ENCODE measurements at regions not wholly inside any gene's neighbourhood (a gene's known extent, or its start where the extent isn't known, plus 50 kb on each side); places are given as distances from the start of the nearest gene placed in this dataset.

DNA sequence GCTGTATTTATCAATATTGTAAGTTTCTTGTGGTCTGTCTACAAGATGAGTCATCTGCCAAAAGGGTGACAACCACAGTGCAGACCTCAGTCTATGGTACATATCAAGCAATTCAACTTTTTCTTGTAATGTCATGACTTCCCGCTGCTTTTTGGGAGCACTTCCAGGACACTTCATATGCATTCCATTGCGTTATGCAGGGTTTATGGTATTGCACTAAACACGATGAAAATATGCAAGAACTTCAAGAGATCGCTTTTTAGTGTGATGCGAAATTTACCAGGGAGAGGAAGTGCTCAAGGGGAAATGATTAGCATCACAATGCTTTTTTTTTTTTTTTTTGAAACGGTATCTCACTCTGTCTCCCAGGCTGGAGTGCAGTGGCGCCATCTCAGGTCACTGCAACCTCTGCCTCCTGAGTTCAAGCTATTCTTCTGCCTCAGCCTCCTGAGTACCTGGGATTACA lies 166.5 kb downstream of the TFAP2A start:
- DNase-seq (ENCODE audit: low spot score), result no peak

- no peak for DNase-seq (ENCODE audit: low spot score)
These were observed 177.4 kb downstream of the TFAP2A start for GRCh38 chr6:10237298-10238038.

DNA sequence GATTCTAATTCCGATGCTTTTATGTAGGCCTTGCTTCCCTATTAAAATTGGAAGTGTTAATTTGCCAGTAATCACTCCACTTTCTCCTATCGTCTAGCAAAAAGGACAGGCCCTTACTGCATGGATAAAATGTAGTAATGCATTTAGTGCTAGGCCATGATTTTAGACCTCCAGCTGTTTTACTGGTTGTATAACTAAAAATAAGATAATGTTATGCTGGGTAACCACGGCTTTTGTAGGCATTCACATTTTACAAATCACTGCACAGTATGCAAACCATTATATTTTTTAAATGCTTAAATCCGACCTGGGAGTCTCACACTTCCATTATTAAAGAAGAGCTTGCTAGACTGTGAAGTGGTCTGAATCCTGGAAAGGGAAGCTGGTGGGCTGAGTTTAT lies 179.5 kb downstream of the TFAP2A start:
- DNase-seq (ENCODE audit: low spot score), result no peak

DNA sequence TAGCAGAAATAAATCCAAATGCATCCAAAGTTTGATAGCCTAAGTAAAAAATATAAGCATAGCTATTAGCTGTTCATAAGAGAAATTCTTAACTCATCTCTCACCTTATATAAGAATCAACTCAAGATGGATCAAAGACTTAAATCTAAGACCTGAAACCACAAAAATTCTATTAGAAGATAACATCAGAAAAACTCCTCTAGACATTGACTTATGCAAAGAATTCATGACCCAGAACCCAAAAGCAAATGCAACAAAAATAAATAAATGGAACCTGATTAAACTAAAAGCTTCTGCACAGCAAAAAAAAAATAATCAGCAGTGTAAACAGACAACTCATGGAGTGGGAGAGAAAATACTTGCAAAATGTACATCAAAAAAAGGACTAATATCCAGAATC lies 184.3 kb downstream of the TFAP2A start:
- no peak for DNase-seq (ENCODE audit: low spot score)

GRCh38 chr6:10223841-10224240 lies 191.0 kb downstream of the TFAP2A start:
- no peak for DNase-seq (ENCODE audit: low spot score)

DNA sequence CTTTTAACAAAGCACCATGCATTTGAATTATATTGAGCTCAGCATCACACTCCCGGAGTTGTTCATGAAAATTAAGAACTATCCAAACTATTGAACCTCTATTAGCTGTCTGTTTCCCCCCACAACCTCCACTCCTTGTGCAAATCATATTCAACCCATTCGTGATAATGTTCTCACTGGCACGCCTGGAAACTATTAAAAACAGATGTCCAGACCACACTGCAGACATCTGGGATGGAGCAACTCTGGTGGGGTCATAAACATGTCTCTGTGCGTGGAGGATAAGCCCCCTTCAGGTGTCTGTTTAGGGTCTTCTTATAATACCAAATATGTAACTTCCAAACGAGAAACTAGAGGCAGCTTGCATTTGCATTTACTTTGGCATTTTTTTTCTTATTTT lies 193.7 kb downstream of the TFAP2A start:
- DNase-seq (ENCODE audit: low spot score), result no peak

DNA sequence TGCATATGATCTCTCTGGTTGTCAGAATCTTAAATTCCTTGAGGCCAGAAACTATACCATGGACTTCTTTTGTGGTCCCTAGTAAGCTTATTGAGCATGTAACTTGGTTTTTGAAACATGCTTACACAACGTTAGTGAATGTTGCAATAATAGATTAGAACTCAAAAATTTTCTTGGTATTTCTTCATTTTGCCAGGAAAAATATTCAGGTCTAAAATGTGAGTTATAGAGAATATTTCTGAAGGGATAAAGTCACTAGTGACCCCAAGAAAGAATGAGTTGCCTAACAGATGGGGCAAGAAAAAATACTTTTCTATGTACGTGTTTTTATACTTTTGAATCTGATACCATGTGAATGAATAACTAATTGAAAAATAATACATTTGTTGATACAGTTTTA lies 195.4 kb downstream of the TFAP2A start:
- DNase-seq (ENCODE audit: low spot score), result no peak

DNA sequence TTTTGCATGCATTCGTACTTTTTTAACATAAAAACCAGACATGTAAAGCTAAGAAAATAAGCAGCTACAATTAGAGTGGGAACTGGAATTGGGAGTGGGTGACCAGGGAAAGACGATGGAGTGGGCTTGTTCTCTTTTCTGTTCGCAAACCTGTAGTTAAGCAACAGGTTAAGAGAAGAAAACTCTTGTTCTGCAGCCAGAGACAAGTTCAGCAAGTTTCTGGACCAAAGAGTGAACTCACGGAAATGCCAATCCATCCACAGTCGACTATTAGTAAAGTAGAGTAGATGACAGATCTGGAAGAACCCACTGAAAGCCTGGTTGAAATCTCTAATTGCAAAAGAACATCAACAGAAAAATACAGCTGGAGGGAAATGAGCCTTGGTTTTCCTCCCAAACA lies 197.8 kb downstream of the TFAP2A start:
- no peak for DNase-seq (ENCODE audit: low spot score)

- no peak for DNase-seq (ENCODE audit: low spot score)
These were observed 199.4 kb downstream of the TFAP2A start for GRCh38 chr6:10215326-10216110.

GRCh38 chr6:10210052-10210451 lies 204.8 kb downstream of the TFAP2A start:
- DNase-seq (ENCODE audit: low spot score), result no peak

DNA sequence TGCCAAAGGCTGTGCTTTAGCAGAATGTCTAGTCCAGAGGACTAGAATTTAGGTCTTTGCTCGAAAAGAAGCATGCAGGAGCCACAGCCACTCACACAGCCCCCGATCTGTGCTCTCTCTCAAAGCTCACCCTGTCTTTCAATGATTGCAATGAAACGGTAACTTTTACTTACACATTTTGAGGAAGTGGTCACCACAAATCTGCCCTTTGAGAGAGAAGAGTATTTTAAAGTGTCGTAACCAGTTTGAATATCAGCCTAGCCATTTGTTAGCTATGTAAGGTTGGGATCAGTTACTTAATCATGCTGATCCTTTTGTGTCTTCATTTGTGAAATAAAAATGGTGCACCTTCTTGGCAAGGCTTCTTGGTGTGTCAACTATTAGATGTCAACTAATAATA lies 209.0 kb downstream of the TFAP2A start:
- no peak for DNase-seq (ENCODE audit: low spot score)

- no peak for DNase-seq (ENCODE audit: low spot score)
These were observed 209.8 kb downstream of the TFAP2A start for GRCh38 chr6:10205120-10205519.

DNA sequence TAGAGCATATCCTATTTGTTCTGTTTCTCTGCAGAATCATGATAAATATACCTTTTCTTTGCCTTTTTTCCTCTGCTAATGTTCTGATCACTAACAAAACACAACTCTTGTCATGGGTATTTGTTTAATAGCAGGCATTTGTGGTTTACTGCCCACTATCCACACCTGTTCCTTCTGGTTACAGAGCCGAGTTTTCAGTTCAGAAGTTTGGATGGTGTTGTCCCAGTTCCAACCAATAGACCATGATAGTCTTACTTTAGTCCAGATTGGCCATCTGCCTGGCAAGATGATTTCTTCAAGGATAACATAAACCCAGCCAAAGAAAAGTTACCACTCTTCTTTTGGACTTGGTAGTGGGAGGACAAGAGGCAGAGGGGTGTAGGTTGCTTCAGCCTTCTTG lies 211.2 kb downstream of the TFAP2A start:
- DNase-seq (ENCODE audit: low spot score), result no peak

DNA sequence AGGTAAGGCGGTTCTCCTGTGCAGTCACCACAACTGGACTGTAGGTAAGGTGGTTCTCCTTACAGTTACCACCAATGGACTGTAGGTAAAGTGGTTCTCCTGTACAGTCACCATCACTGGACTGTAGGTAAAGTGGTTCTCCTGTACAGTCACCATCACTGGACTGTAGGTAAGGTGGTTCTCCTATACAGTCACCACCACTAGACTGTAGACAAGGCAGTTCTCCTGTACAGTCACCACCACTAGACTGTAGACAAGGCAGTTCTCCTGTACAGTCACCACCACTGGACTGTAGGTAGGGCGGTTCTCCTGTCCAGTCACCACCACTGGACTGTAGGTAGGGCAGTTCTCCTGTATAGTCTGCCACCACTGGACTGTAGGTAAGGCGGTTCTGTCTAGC lies 212.3 kb downstream of the TFAP2A start:
- no peak for DNase-seq (ENCODE audit: low spot score)

DNA sequence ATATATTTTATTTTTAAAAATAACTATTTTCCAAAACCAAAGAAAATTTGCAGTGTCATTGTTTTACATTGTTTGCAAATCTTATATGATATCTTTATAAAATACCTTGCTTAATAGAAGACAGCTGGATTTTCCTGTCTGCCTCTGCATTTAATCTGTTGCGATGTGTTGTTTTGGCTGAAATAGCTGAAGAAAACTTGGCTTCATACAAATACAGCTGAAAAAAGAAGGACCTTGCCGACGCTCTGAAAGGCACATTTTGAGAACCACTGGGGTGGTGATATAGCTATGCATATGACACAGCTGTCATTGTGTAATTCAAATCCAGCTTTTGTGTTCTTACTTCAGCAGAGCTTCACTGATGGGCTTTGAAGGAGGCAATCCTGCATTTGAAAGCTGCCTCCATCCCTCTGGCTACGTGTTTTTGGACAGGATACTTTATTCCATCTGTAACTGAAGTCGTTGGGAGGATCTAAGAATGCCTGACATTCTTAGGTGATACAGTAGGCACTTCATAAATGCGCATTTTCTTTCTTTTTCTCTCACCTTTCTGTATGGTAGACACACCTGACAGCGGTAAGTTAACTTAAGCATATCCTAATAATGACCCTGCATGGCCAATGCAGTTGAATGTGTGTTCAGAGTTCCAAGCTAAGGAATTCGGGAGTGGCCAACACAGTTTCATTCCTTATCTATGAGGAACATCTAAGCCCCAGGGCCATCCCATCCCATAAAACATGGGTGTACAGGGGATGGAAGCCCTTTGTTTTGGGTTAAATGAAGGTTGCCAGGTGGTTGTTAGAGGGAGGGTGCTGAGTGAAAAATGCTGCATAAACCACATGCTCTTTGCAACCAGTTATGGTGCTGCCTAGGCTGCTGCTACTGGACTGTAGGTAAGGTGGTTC lies 213.0 kb downstream of the TFAP2A start:
- DNase-seq (ENCODE audit: low spot score), result no peak

DNA sequence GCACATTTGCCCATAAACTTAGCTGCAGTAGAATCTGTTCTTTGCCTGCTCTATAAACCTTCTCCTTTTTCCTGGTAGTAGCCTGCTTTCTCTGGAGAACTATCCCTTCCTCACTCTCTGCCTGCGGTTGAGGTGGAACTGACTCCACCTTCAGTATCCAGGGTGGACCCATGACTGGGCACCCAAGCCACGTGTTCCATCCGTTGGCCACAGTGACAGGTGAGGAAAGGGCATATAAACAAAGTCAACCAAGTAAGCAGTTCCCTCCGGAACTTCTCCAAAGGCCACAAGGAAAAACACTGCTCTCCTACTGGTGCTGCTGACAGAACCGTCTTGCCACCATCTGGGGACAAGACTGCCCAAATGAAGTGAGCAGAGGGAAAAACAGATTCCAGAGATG lies 218.8 kb downstream of the TFAP2A start:
- no peak for DNase-seq (ENCODE audit: low spot score)

- DNase-seq (ENCODE audit: low spot score), result no peak
These were observed 219.8 kb downstream of the TFAP2A start for GRCh38 chr6:10194816-10195672.

DNA sequence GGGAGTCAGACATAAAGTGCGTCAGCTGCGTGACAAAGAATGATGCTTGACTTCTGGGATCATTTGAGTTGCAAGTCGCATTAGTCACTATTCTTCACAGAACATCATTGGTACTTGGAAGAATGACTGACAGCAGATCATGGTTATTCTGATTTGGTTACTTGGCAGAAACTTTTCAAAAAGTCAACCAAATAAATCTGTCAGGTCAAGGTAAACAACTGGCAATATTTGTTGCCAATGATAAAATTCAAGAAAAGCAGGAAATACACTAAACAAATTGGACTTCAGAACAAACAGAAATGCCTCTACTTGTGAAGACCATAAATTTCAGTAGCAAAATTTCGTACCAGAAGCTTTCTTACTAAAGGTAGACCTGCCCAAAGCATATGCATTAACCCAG lies 221.6 kb downstream of the TFAP2A start:
- DNase-seq (ENCODE audit: low spot score), result no peak

DNA sequence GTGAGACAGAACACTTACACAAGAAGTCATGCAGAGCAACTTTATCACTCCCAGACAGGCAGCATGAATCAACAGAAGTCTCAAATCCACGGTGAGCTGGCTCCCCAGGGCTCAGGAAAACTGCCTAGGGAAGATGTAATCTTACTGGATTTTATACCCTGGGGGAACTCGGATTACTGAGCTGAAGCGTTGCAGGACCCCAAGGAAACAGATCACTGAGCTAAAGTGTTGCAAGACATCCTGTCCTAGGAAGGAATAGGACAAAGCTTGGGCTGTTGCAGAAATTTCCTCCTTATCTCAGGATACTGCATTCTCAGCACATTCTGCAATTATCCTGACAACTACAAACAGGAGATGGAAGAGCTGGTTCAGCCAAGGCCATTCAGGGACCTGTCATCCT lies 224.8 kb downstream of the TFAP2A start:
- no peak for DNase-seq (ENCODE audit: low spot score)

GRCh38 chr6:10184371-10185227 lies 230.3 kb downstream of the TFAP2A start:
- no peak for DNase-seq (ENCODE audit: low spot score)
